Keratinocyte (primary cell): ENCODE measurements at regions not wholly inside any gene's neighbourhood (a gene's known extent, or its start where the extent isn't known, plus 50 kb on each side); places are given as distances from the start of the nearest gene placed in this dataset.

Source experiments
- EZH2 ChIP-seq: IDR thresholded peaks from one replicate; pipeline ENCODE4 v1.6.1; 2012; ENCODE audit warnings: inconsistent platforms, mild to moderate bottlenecking, low read length, moderate library complexity
- TF ChIP-seq, protein P1 (sequence below), 3 experiments: IDR thresholded peaks in 1 of 3; conservative IDR thresholded peaks in 1 of 3; optimal IDR thresholded peaks in 1 of 3; 2 replicates in 2 of 3; 3 replicates in 1 of 3; pipeline versions ENCODE3 to v1.5.1; 2011; ENCODE audit warnings: low read length in 3 of 3, mild to moderate bottlenecking in 3 of 3, moderate library complexity in 2 of 3, control low read depth in 1 of 3, inconsistent platforms in 1 of 3; ENCODE audit not compliant: insufficient read depth in 2 of 3; ENCODE audit errors: extremely low read depth in 1 of 3

DNA sequence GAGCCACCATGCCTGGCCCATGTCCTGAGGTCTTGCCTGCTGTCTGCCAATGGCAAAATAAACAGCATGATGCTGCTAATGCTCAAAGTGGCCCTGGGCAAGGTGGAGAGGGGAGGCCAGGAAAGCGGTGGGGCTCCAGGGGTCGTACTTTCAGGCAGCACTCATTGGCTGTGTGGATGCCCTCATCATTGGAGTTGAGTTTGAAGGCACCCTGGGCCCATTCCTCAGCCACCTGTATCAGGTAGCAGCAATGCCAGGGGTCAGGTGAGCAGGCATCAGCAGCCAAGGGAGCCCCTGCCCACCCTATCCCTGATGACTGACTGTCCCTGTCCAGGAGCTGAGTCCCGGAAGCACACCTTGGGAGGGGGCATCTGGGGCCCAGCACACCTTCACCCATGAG is 902.5 kb upstream of the ZNF722 start:
- TF ChIP-seq, protein P1, sequence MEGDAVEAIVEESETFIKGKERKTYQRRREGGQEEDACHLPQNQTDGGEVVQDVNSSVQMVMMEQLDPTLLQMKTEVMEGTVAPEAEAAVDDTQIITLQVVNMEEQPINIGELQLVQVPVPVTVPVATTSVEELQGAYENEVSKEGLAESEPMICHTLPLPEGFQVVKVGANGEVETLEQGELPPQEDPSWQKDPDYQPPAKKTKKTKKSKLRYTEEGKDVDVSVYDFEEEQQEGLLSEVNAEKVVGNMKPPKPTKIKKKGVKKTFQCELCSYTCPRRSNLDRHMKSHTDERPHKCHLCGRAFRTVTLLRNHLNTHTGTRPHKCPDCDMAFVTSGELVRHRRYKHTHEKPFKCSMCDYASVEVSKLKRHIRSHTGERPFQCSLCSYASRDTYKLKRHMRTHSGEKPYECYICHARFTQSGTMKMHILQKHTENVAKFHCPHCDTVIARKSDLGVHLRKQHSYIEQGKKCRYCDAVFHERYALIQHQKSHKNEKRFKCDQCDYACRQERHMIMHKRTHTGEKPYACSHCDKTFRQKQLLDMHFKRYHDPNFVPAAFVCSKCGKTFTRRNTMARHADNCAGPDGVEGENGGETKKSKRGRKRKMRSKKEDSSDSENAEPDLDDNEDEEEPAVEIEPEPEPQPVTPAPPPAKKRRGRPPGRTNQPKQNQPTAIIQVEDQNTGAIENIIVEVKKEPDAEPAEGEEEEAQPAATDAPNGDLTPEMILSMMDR (optimal IDR thresholded peaks at IDR 0.05 in 1 of 3, IDR thresholded peaks at IDR 0.05 in 1 of 3, conservative IDR thresholded peaks at IDR 0.05 in 1 of 3; ENCODE audit: extremely low read depth in 1 of 3, insufficient read depth in 2 of 3, low read length in 3 of 3) = no peak
- no peak for TF ChIP-seq EZH2
